ENCODE measurements at regions not wholly inside any gene's neighbourhood (a gene's known extent, or its start where the extent isn't known, plus 50 kb on each side); places are given as distances from the start of the nearest gene placed in this dataset.

DNA sequence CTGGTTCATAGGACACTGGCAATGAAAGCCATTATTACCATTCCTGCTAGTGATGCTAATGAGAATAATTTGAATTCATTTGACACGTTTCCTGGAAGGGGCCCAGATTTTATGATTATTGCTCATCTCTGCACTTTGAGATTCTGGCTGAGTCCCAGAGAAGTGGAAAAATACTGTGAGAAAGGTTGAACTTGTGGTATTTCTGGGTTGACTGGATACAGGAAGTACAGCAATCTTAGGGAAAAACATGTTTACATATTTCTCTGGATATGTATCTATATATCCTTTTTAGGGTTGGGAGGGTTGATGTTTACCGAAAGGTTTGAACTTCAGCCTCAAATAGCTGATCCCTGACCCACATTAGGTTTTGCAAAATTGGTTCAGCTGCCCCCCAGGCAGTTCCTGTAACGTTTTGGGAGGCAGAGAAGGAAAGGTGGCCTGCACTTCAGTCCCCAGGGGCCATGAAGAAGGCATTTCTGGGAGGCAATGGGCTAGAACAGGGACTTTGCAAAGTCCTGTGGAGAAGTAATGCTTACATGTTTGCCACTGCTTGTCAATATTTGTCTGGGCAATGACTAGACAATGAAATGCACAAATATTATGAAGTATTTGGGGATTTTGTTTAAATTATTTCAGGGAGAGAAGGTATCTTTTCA is 253.7 kb upstream of the PITRM1 start:
- DNase-seq (ENCODE audit: low spot score), result no peak

DNA sequence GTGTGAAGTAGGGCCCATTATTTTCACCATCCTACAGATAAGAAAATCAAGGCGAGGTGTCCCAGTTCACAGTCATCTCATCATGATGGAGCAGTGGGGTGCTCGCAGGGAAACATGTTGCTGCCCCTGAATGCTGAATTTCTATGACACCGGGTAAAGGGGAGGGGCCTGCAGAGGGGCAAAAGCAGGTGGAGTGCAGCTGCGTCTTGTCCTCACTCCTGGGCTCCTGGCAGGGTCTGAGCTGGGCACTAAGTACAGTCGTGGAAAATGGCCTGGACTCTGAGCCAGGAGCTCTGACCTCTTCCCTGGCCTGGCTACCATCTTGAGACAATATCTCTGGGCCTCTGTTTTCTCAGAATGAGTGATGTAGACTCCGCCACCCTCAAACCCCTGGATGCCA is 253.1 kb upstream of the PITRM1 start:
- DNase-seq (ENCODE audit: low spot score), result no peak

GRCh38 chr10:3425261-3425660 is 252.7 kb upstream of the PITRM1 start:
- DNase-seq (ENCODE audit: low spot score), result no peak

- DNase-seq (ENCODE audit: low spot score), result no peak
Measured at GRCh38 chr10:3424111-3424851, 251.7 kb upstream of the PITRM1 start.

GRCh38 chr10:3423384-3423783 is 250.8 kb upstream of the PITRM1 start:
- DNase-seq (ENCODE audit: low spot score), result no peak

DNA sequence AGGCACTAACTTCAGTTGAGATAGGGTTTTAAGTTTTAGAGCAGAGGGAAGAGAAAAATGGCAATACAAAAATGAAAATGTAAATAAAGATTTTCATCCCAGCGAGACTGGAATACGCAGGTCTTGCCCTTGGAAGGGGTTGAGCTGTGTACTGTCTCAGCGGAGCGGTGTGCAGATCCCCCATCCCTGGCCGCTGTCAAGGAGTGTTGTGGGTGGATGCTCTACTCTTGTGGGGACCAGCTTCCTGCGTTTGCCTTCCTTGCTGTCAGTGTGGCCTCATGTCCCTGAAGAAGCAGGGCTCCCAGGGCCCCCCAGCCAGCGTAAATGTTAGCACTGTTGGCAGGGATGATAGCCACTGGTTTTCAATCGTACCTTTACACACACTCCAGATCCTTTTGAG is 249.7 kb upstream of the PITRM1 start:
- DNase-seq (ENCODE audit: low spot score), result no peak

DNA sequence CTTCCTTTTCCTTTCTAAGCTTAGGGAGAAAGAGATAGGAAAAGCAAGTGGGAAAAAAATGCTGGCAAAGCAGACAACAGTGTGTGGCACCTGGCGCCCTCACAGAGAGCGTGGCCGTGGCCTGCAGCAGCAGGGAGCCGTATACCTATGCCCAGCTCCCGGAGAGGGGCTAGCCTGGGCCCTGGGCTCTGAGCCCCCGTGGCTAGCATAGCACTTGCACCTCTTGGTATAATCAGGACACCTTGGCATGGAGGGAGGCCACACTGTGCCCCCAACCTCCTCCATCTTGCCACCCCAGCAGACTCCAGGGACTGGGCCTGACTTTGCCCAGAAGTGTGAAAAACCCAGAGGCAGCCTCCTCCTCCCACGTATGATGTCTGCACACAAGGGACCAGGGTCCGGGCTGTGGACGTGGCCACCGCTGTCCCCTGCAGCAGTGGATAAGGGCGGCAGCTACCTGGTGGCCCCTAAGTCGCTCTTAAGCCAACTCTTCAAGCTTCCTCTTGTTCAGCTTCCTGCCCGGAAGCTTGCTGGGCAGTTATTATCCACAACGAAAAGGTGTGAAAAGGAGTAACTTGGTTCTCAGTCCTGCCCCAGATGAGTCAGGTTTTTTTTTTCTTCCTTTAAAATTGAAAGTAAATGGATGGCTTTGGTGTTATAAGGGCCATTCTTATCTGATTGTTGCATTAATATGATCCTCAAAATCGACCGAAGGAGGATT is 249.1 kb upstream of the PITRM1 start:
- DNase-seq (ENCODE audit: low spot score), result no peak

GRCh38 chr10:3420527-3421469 is 248.2 kb upstream of the PITRM1 start:
- no peak for DNase-seq (ENCODE audit: low spot score)

GRCh38 chr10:3419719-3420495 is 247.3 kb upstream of the PITRM1 start:
- DNase-seq (ENCODE audit: low spot score), result no peak

DNA sequence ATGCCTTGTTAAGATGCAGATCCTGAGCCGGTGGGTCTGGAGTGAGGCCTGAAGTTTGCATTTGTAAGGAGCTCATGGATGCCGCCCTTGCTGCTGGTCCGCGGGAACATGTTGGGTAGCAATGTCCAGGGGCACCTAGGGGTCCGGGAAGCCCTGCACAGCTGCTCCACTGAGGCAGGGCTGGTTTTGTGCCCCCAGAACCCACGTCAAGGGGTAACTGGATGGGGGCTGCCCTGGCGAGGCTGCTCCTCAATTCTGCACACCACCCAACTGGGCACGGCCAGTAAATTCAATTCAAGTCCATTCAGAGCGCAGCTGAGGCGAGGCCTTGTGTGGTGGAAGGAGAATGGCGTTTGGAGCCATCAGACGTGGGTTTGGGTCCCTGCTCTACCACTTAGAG is 246.3 kb upstream of the PITRM1 start:
- DNase-seq (ENCODE audit: low spot score), result no peak

- DNase-seq (ENCODE audit: low spot score), result no peak
Measured at GRCh38 chr10:3418041-3418754, 245.6 kb upstream of the PITRM1 start.

GRCh38 chr10:3417096-3417495 is 244.5 kb upstream of the PITRM1 start:
- DNase-seq (ENCODE audit: low spot score), result no peak

- no peak for DNase-seq (ENCODE audit: low spot score)
Measured at GRCh38 chr10:3415878-3416605, 243.5 kb upstream of the PITRM1 start.

GRCh38 chr10:3415038-3415736 is 242.6 kb upstream of the PITRM1 start:
- no peak for DNase-seq (ENCODE audit: low spot score)

DNA sequence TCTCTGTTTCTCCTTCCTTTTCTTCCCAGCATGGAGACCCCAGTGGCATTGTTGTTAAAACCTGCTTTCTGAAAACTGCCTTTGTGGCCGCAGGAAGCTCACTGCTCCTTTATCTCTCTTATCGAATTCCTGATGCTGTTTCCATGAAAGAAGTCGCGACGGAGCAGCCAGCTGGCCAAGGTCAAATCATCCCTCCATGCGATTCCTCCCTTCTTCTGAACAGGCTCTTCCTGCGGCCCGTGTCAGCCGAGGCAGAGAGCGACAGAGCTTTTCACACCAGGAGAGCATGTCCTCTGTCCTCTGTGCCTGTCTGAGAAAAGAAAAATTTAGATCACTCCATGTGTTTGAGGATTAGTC is 242.1 kb upstream of the PITRM1 start:
- DNase-seq (ENCODE audit: low spot score), result no peak

- no peak for DNase-seq (ENCODE audit: low spot score)
Measured at GRCh38 chr10:3413937-3414666, 241.5 kb upstream of the PITRM1 start.

- DNase-seq (ENCODE audit: low spot score), result no peak
Measured at GRCh38 chr10:3412646-3413045, 240.1 kb upstream of the PITRM1 start.

GRCh38 chr10:3412071-3412582 is 239.5 kb upstream of the PITRM1 start:
- no peak for DNase-seq (ENCODE audit: low spot score)
